ENCODE measurements at regions not wholly inside any gene's neighbourhood (a gene's known extent, or its start where the extent isn't known, plus 50 kb on each side); places are given as distances from the start of the nearest gene placed in this dataset.

DNA sequence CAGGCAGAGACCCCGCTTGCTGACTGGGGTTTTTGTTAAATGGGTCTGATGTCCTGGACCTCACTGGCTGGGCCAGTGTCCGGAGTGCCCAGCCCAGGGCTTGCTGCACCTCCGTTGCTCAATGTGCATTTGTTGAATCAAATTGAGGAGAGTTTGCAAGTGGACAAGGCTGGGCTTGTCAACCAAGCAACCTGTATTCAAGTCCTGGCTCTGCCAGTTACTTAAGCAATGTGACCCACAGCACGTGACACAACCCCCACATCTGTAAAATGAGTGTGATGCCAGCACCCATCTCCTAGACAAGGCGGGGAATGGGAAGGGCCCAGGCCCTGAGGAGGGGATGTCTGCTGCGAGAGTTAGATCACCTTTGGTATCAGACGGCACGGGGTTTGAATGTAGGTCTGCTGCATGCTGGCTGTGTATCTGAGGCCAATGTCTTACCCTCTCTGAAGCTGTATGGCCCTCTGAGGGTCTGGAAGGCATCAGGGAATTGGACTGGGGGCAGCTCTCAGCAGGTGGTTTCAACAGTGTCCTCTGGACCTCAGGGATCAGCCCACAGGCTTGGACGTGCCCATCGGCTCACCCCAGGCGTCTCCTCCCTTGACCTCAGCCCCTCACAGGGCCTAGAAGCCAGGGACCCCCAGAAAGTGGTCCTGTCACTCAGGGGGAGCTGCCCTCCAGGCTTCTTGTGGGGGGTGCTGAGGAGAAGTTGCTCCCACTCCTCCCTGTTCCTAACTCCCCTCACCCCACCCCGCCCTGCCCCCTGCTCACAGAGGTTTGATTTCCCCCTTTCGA is 51.0 kb upstream of the RUNX3 start:
- DNase-seq (ENCODE audit: low spot score): no peak
- no peak overlapping the region for H3K4me3 ChIP-seq
- H3K27ac ChIP-seq: no peak overlapping the region
- no peak for TF ChIP-seq CTCF (IDR thresholded peaks at IDR 0.05)
